C4-2B (cell line): ENCODE measurements at regions not wholly inside any gene's neighbourhood (a gene's known extent, or its start where the extent isn't known, plus 50 kb on each side); places are given as distances from the start of the nearest gene placed in this dataset.

Experiments
- H3K27ac ChIP-seq: fragments of 450-650 bp; 2 replicates; pipeline ENCODE4 v1.5.1; 2017
- CTCF ChIP-seq: fragments of 450-650 bp; conservative IDR thresholded peaks from 2 replicates; pipeline ENCODE4 v1.5.1; 2017; ENCODE audit warnings: mild to moderate bottlenecking
- ZFX ChIP-seq: fragments of 450-650 bp; IDR thresholded peaks from 2 replicates; pipeline ENCODE4 v1.6.1; 2017

- no peak overlapping the region for H3K27ac ChIP-seq
These were observed 336.8 kb downstream of the DSEL start for GRCh38 chr18:67179726-67180125.

GRCh38 chr18:67159662-67160061, 356.9 kb downstream of the DSEL start:
- H3K27ac ChIP-seq = no peak overlapping the region
- TF ChIP-seq ZFX = no peak

More at GRCh38 chr18:67179726-67180125, 336.8 kb downstream of the DSEL start:
- TF ChIP-seq CTCF = no peak

GRCh38 chr18:67154979-67155378, 361.5 kb downstream of the DSEL start:
- H3K27ac ChIP-seq = no peak overlapping the region
- TF ChIP-seq CTCF (no peak), ZFX (no peak)

GRCh38 chr18:67151366-67151765, 365.2 kb downstream of the DSEL start:
- TF ChIP-seq CTCF (no peak), ZFX (no peak)
- H3K27ac ChIP-seq = no peak overlapping the region

GRCh38 chr18:67145586-67146292, 370.8 kb downstream of the DSEL start:
- no peak overlapping the region for H3K27ac ChIP-seq
- no peak for TF ChIP-seq ZFX
- TF ChIP-seq CTCF = no peak

- H3K27ac ChIP-seq = no peak overlapping the region
- TF ChIP-seq ZFX (no peak), CTCF (no peak)
These were observed 372.2 kb downstream of the DSEL start for GRCh38 chr18:67144329-67144728.

GRCh38 chr18:67143028-67143427, 373.5 kb downstream of the DSEL start:
- H3K27ac ChIP-seq = no peak overlapping the region
- no peak for TF ChIP-seq ZFX
- no peak for TF ChIP-seq CTCF

- no peak overlapping the region for H3K27ac ChIP-seq
- TF ChIP-seq ZFX (no peak), CTCF (no peak)
These were observed 373.9 kb downstream of the DSEL start for GRCh38 chr18:67142604-67143003.
